A673 (cell line): ENCODE measurements at regions not wholly inside any gene's neighbourhood (a gene's known extent, or its start where the extent isn't known, plus 50 kb on each side); places are given as distances from the start of the nearest gene placed in this dataset.

Source experiments
- EZH2 ChIP-seq: fragments of 200-600 bp; sonication (generic); IDR thresholded peaks from 2 replicates; pipeline ENCODE4 v1.6.1; 2017; ENCODE audit warnings: borderline replicate concordance, low read depth, mild to moderate bottlenecking, mixed read lengths, antibody characterized with exemption, low read length; ENCODE audit not compliant: poor library complexity, severe bottlenecking
- TF ChIP-seq, protein P1 (sequence below): fragments of 300-800, 200-600 bp; sonication (generic); conservative IDR thresholded peaks from 2 replicates; pipeline ENCODE4 v1.5.1; 2017; ENCODE audit warnings: low read depth, mild to moderate bottlenecking, antibody characterized with exemption, low read length, moderate library complexity, mixed read lengths

DNA sequence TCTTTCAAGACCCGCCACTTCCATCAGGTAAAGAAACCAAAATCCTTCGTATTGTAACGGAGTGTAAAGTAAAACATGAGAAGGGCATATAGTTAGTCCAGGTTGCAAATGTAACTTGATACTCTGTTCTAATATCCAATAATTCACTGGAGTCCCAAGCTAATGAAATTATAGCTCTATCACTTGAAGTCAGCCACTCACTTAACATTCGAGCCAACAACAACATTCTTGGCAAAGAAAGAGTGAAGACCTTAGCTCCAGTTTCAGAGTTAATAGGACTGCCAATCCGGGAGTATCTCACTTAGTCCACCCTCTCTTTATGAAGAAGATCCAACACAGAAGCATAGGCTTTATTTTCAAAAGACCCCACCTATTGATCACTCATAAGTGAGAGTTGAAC, 298.0 kb upstream of the SOX11 start:
- TF ChIP-seq, protein P1, sequence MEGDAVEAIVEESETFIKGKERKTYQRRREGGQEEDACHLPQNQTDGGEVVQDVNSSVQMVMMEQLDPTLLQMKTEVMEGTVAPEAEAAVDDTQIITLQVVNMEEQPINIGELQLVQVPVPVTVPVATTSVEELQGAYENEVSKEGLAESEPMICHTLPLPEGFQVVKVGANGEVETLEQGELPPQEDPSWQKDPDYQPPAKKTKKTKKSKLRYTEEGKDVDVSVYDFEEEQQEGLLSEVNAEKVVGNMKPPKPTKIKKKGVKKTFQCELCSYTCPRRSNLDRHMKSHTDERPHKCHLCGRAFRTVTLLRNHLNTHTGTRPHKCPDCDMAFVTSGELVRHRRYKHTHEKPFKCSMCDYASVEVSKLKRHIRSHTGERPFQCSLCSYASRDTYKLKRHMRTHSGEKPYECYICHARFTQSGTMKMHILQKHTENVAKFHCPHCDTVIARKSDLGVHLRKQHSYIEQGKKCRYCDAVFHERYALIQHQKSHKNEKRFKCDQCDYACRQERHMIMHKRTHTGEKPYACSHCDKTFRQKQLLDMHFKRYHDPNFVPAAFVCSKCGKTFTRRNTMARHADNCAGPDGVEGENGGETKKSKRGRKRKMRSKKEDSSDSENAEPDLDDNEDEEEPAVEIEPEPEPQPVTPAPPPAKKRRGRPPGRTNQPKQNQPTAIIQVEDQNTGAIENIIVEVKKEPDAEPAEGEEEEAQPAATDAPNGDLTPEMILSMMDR, result no peak
- TF ChIP-seq EZH2, result no peak
